ENCODE measurements at regions not wholly inside any gene's neighbourhood (a gene's known extent, or its start where the extent isn't known, plus 50 kb on each side); places are given as distances from the start of the nearest gene placed in this dataset.
"Not testable (repeated sequence)": the region's sequence is repeated elsewhere in the genome, so short reads cannot be mapped to it uniquely, and the experiment has no call there.

GRCh38 chr5:109997161-109997560, 307.4 kb downstream of the MAN2A1 start:
- no peak for TF ChIP-seq CTCF (IDR thresholded peaks at IDR 0.05; ENCODE audit: control extremely low read depth, extremely low read depth, low read depth, missing control alignments)
- CTCF ChIA-PET, result interaction anchor here (1.2 kb wide), 1 partner anchor 8 kb away, joined by 3 read pairs; no protein-coding TSS in a partner anchor
- POLR2A ChIA-PET, result no interaction called here
- no peak for DNase-seq (ENCODE audit: extremely low spot score)

- POLR2A ChIA-PET, result no interaction called here
- DNase-seq (ENCODE audit: extremely low spot score), result no peak
- CTCF ChIA-PET, result interaction anchor here (0.9 to 1.2 kb wide), 3 partner anchors 9 to 64 kb away, joined by 3 read pairs; no protein-coding TSS in a partner anchor
- TF ChIP-seq CTCF (IDR thresholded peaks at IDR 0.05; ENCODE audit: control extremely low read depth, extremely low read depth, low read depth, missing control alignments), result no peak
Measured at GRCh38 chr5:109998208-109998607, 308.5 kb downstream of the MAN2A1 start.

- DNase-seq (ENCODE audit: extremely low spot score), result no peak
- TF ChIP-seq CTCF (IDR thresholded peaks at IDR 0.05; ENCODE audit: control extremely low read depth, extremely low read depth, low read depth, missing control alignments), result no peak
- ChIA-PET POLR2A (no interaction called here), CTCF (no interaction called here)
Measured at GRCh38 chr5:109998726-109999125, 309.0 kb downstream of the MAN2A1 start.

GRCh38 chr5:110001648-110002047, 311.9 kb downstream of the MAN2A1 start:
- POLR2A ChIA-PET, result no interaction called here
- CTCF ChIA-PET, result no interaction called here
- no peak for DNase-seq (ENCODE audit: extremely low spot score)
- no peak for TF ChIP-seq CTCF (IDR thresholded peaks at IDR 0.05; ENCODE audit: control extremely low read depth, extremely low read depth, low read depth, missing control alignments)

- DNase-seq (ENCODE audit: extremely low spot score), result no peak
- CTCF ChIA-PET, result no interaction called here
- no peak for TF ChIP-seq CTCF (IDR thresholded peaks at IDR 0.05; ENCODE audit: control extremely low read depth, extremely low read depth, low read depth, missing control alignments)
- POLR2A ChIA-PET, result no interaction called here
Measured at GRCh38 chr5:110002652-110003051, 312.9 kb downstream of the MAN2A1 start.

- POLR2A ChIA-PET; DNase-seq (ENCODE audit: extremely low spot score): not testable (repeated sequence)
- CTCF ChIA-PET, result interaction anchor here (1.3 kb wide), 1 partner anchor 12 kb away, joined by 3 read pairs; no protein-coding TSS in a partner anchor
Measured at GRCh38 chr5:110005907-110006562, 316.3 kb downstream of the MAN2A1 start.

GRCh38 chr5:110007101-110007500, 317.4 kb downstream of the MAN2A1 start:
- CTCF ChIA-PET, result interaction anchor here (0.8 to 1.3 kb wide), 3 partner anchors 9 to 55 kb away, joined by 3 read pairs; no protein-coding TSS in a partner anchor
- POLR2A ChIA-PET, result no interaction called here
- no peak for DNase-seq (ENCODE audit: extremely low spot score)
- no peak for TF ChIP-seq CTCF (IDR thresholded peaks at IDR 0.05; ENCODE audit: control extremely low read depth, extremely low read depth, low read depth, missing control alignments)

Measured in GM10248 (cell line).